Activated naive CD8-positive, alpha-beta T cell treated with anti-CD3 and anti-CD28 coated beads, Interleukin-2, amount 50 U/mL, for 24 hours (primary cell): ENCODE measurements at regions not wholly inside any gene's neighbourhood (a gene's known extent, or its start where the extent isn't known, plus 50 kb on each side); places are given as distances from the start of the nearest gene placed in this dataset.
"Not testable (repeated sequence)": the region's sequence is repeated elsewhere in the genome, so short reads cannot be mapped to it uniquely, and the experiment has no call there.

ENCODE experiments used
- ATAC-seq: fragments of 150-1000 bp; cut with Tn5 transposase; one replicate; pipeline ENCODE4 v1.10.0; 2021
- DNase-seq: peaks from one replicate; pipeline ENCODE4 v3.0.0; 2021
- H3K27ac Mint-ChIP-seq: one replicate; pipeline ENCODE4 v1.8.0; 2021; ENCODE audit warnings: mild to moderate bottlenecking, mixed read lengths
- H3K27me3 Mint-ChIP-seq: one replicate; pipeline ENCODE4 v1.8.0; 2021; ENCODE audit warnings: mixed read lengths
- H3K36me3 Mint-ChIP-seq: one replicate; pipeline ENCODE4 v1.8.0; 2021; ENCODE audit warnings: low read depth, mixed read lengths
- H3K4me1 Mint-ChIP-seq: one replicate; pipeline ENCODE4 v1.8.0; 2021; ENCODE audit warnings: mixed read lengths
- H3K4me3 Mint-ChIP-seq: one replicate; pipeline ENCODE4 v1.8.0; 2021; ENCODE audit warnings: mild to moderate bottlenecking, moderate library complexity, mixed read lengths
- H3K9me3 Mint-ChIP-seq: one replicate; pipeline ENCODE4 v1.8.0; 2021; ENCODE audit warnings: mixed read lengths

- peaks cover 4% of the 10 kb centered on the region for H3K27me3 Mint-ChIP-seq
- peaks cover 4% of the 10 kb centered on the region for H3K9me3 Mint-ChIP-seq
- no peak for DNase-seq
- no peak overlapping the region for H3K27ac Mint-ChIP-seq
- H3K4me1 Mint-ChIP-seq, result peaks cover 8% of the 10 kb centered on the region
- peak; percentile 7 for ATAC-seq
- H3K4me3 Mint-ChIP-seq, result no peak overlapping the region
- no peaks in the 10 kb centered on the region for H3K36me3 Mint-ChIP-seq
Observed at GRCh38 chr18:57891707-57892391, 88.7 kb upstream of the ATP8B1 start.

DNA sequence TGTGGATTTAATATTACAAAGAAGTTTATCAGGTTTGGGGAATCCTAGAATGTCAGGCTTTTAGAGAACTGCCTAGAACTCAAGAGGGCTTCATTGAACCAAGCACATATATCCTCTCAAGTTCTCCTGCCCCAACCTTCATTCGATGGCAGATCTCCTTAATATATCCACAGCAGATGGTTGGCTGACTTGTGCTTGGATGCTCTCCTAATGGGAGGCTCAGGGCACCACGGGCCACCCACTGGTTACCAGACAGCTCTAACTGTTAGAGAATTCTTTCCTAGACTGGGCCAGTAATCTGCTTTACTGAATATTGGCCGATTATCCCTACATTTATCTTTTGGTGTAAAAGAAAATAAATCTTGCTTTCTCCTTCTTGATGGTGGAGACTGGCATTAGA lies 87.2 kb upstream of the ATP8B1 start:
- H3K27ac Mint-ChIP-seq, result no peak overlapping the region
- H3K9me3 Mint-ChIP-seq, result no peaks in the 10 kb centered on the region
- H3K36me3 Mint-ChIP-seq, result no peaks in the 10 kb centered on the region
- ATAC-seq (no peak), DNase-seq (no peak)
- H3K27me3 Mint-ChIP-seq, result peaks cover 4% of the 10 kb centered on the region
- H3K4me1 Mint-ChIP-seq, result peaks cover 8% of the 10 kb centered on the region
- H3K4me3 Mint-ChIP-seq, result no peak overlapping the region

GRCh38 chr18:57889841-57890240 lies 86.7 kb upstream of the ATP8B1 start:
- H3K36me3 Mint-ChIP-seq, result no peaks in the 10 kb centered on the region
- no peak overlapping the region for H3K4me3 Mint-ChIP-seq
- DNase-seq (no peak), ATAC-seq (no peak)
- H3K27ac Mint-ChIP-seq, result no peak overlapping the region
- H3K27me3 Mint-ChIP-seq, result peaks cover 4% of the 10 kb centered on the region
- peaks cover 8% of the 10 kb centered on the region for H3K4me1 Mint-ChIP-seq
- H3K9me3 Mint-ChIP-seq, result no peaks in the 10 kb centered on the region

GRCh38 chr18:57887543-57888383 lies 84.6 kb upstream of the ATP8B1 start:
- no peak overlapping the region for H3K4me3 Mint-ChIP-seq
- no peaks in the 10 kb centered on the region for H3K9me3 Mint-ChIP-seq
- H3K36me3 Mint-ChIP-seq, result no peaks in the 10 kb centered on the region
- no peak overlapping the region for H3K27ac Mint-ChIP-seq
- peaks cover 4% of the 10 kb centered on the region for H3K27me3 Mint-ChIP-seq
- DNase-seq (no peak), ATAC-seq (no peak)
- peaks cover 8% of the 10 kb centered on the region for H3K4me1 Mint-ChIP-seq

- no peak overlapping the region for H3K4me3 Mint-ChIP-seq
- no peaks in the 10 kb centered on the region for H3K4me1 Mint-ChIP-seq
- H3K36me3 Mint-ChIP-seq, result no peaks in the 10 kb centered on the region
- no peaks in the 10 kb centered on the region for H3K9me3 Mint-ChIP-seq
- peaks cover 7% of the 10 kb centered on the region for H3K27me3 Mint-ChIP-seq
- DNase-seq, result no peak
- no peak for ATAC-seq
- no peak overlapping the region for H3K27ac Mint-ChIP-seq
Observed at GRCh38 chr18:57885931-57886330, 82.8 kb upstream of the ATP8B1 start.

- Mint-ChIP-seq H3K4me1 (no peaks in the 10 kb centered on the region), H3K27ac (no peak overlapping the region), H3K27me3 (peaks cover 8% of the 10 kb centered on the region), H3K9me3 (peaks cover 5% of the 10 kb centered on the region), H3K36me3 (no peaks in the 10 kb centered on the region), H3K4me3 (no peak overlapping the region)
- ATAC-seq, result no peak
- DNase-seq, result no peak
Observed at GRCh38 chr18:57882465-57882864, 79.3 kb upstream of the ATP8B1 start.

DNA sequence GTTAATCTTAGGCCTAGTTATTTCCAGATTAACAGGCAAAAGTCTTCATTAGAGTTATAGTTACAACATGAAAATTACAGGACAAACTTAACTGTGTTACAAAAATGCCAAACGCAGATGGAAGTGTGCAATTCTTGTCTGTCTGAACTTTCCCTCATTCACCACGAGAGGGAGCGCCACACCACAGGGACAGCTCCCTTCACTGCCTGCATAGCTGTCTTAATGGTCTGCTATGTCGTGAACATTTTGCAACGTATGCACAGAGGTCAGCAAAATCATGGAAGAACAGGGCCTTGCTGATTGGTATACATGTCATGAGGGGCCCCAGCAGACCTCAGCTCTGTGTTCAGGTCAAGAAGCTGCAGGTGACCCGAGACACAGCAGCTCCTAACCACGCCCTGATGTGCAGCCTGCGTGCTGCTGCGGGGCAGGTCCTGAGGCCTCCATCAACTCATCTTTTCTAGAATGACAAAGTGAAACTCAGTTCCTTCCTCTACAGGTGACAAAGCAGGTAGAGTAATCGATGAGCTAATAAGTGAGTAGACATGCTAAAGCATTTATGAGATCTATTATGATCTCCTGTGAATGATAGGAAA lies 78.8 kb upstream of the ATP8B1 start:
- no peak overlapping the region for H3K4me3 Mint-ChIP-seq
- no peaks in the 10 kb centered on the region for H3K4me1 Mint-ChIP-seq
- H3K9me3 Mint-ChIP-seq, result peaks cover 5% of the 10 kb centered on the region
- H3K27ac Mint-ChIP-seq, result no peak overlapping the region
- DNase-seq (peak; percentile 61), ATAC-seq (peak; percentile 83)
- no peaks in the 10 kb centered on the region for H3K36me3 Mint-ChIP-seq
- peaks cover 5% of the 10 kb centered on the region for H3K27me3 Mint-ChIP-seq

DNA sequence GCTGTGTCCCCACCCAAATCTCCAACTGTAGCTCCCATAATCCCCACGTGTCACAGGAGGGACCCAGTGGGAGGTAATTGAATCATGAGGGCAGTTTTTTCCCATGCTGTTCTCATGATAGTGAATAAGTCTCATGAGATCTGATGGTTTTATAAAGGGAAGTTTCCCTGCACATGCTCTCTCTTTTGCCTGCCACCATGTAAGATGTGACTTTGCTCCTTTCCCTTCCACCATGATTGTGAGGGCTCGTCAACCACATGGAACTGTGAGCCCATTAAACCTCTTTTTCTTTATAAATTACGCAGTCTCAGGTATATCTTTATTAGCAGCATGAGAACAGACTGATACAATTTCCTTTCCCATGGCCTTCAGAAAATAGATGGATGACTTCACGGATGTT lies 76.8 kb upstream of the ATP8B1 start:
- not testable (repeated sequence) for H3K4me3 Mint-ChIP-seq, ATAC-seq, DNase-seq, H3K36me3 Mint-ChIP-seq, H3K27me3 Mint-ChIP-seq, H3K4me1 Mint-ChIP-seq, H3K27ac Mint-ChIP-seq, H3K9me3 Mint-ChIP-seq

DNA sequence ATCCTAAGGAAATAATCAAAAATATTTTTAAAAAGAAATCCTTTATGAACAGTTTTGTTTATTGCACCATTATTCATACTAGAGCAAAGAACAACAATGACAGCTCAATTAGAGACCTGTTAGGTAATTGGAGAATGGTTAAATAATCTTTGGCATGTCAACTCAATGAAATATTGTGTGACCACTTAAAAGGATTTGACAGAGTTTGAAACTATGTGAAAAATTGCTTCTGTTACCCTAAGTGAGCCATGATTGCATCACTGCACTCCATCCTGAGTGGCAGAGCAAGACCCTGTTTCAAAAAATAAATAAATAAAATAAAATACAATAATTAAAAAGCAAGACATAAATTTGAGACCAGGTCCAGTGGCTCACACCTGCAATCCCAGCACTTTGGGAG lies 66.1 kb upstream of the ATP8B1 start:
- DNase-seq (no peak), ATAC-seq (no peak)
- peaks cover 3% of the 10 kb centered on the region for H3K36me3 Mint-ChIP-seq
- H3K9me3 Mint-ChIP-seq, result peaks cover 17% of the 10 kb centered on the region
- no peak overlapping the region for H3K27ac Mint-ChIP-seq
- H3K4me1 Mint-ChIP-seq, result peaks cover 3% of the 10 kb centered on the region
- peaks cover 8% of the 10 kb centered on the region for H3K27me3 Mint-ChIP-seq
- no peak overlapping the region for H3K4me3 Mint-ChIP-seq

GRCh38 chr18:57866355-57866754 lies 63.2 kb upstream of the ATP8B1 start:
- Mint-ChIP-seq H3K27me3 (peaks cover 6% of the 10 kb centered on the region), H3K36me3 (no peaks in the 10 kb centered on the region), H3K27ac (no peak overlapping the region), H3K4me1 (peaks cover 3% of the 10 kb centered on the region), H3K9me3 (peaks cover 3% of the 10 kb centered on the region), H3K4me3 (no peak overlapping the region)
- ATAC-seq (no peak), DNase-seq (no peak)

DNA sequence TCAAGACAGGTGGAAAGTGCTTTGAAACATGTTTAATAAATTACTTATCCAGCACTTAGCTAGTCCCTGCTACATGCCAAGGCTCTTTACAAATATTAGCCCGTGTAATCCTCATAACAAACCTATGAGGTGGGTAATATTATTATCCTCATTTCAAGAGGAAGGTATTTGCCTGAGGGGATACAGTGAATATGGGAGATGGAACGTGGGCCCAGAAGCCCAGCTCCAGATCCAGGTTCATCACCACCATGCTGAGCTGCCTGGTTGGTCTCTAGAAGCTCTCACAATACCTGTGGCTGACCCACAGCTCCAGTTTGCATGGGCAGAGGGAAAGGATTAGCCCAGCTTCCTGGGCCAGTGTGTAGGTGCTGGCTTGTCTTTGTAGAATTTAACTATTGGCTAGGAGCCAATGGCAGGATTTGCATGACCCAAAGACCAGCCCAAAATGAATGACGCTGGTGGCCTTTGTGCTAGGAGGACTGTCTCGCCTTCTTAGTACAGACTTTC lies 61.6 kb upstream of the ATP8B1 start:
- peaks cover 4% of the 10 kb centered on the region for H3K27me3 Mint-ChIP-seq

GRCh38 chr18:57863706-57864105 lies 60.6 kb upstream of the ATP8B1 start:
- Mint-ChIP-seq H3K4me3 (no peak overlapping the region), H3K4me1 (peaks cover 3% of the 10 kb centered on the region), H3K36me3 (no peaks in the 10 kb centered on the region), H3K27ac (no peak overlapping the region), H3K9me3 (no peaks in the 10 kb centered on the region), H3K27me3 (peaks cover 4% of the 10 kb centered on the region)
- ATAC-seq (peak; percentile 72), DNase-seq (no peak)

More for the DNA sequence above, 61.6 kb upstream of the ATP8B1 start:
- no peak overlapping the region for H3K4me3 Mint-ChIP-seq
- DNase-seq, result no peak
- no peak for ATAC-seq
- no peaks in the 10 kb centered on the region for H3K9me3 Mint-ChIP-seq
- H3K36me3 Mint-ChIP-seq, result no peaks in the 10 kb centered on the region
- H3K27ac Mint-ChIP-seq, result no peak overlapping the region
- peaks cover 3% of the 10 kb centered on the region for H3K4me1 Mint-ChIP-seq

- ATAC-seq, result peak; percentile 54
- no peaks in the 10 kb centered on the region for H3K9me3 Mint-ChIP-seq
- H3K27ac Mint-ChIP-seq, result no peak overlapping the region
- H3K4me1 Mint-ChIP-seq, result no peaks in the 10 kb centered on the region
- H3K36me3 Mint-ChIP-seq, result no peaks in the 10 kb centered on the region
- peak; percentile 8 for DNase-seq
- peaks cover 5% of the 10 kb centered on the region for H3K27me3 Mint-ChIP-seq
- no peak overlapping the region for H3K4me3 Mint-ChIP-seq
Observed at GRCh38 chr18:57859314-57859713, 56.2 kb upstream of the ATP8B1 start.

DNA sequence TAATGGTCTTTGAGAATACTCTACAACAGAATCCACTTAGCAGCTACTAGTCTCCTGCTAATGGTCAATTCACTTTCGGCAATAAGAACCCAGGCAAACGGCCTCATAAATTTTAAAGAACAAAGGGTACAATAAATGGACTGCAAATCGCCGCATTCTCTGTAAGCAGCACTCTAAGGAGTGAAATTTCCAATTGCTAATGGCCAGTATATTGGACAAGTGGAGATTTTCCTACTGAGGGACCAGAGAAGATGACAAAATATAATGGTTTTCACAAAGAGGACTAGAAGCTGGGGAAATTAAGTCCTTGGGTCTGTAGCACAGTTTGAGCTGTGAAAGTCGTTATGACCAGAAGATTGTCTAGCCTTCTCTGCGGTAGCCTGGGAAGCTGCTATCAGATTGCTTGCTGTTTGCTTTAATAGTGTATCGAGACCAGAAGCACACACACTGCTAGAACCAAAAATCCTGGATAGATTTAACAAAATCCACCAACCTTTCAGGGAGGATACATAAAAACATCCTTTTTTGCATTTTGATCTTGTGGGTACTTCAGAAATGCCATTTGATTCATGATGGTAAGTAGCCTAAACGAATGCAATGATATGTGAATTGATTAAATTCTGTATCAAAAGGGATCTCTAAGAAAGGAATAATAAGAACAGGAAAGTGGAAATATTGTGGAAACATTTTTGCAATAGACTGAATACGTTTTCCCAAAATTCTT lies 53.6 kb upstream of the ATP8B1 start:
- DNase-seq (no peak), ATAC-seq (no peak)
- H3K4me3 Mint-ChIP-seq, result no peak overlapping the region
- H3K27ac Mint-ChIP-seq, result no peak overlapping the region
- H3K4me1 Mint-ChIP-seq, result no peaks in the 10 kb centered on the region
- H3K36me3 Mint-ChIP-seq, result no peaks in the 10 kb centered on the region
- H3K9me3 Mint-ChIP-seq, result no peaks in the 10 kb centered on the region
- peaks cover 5% of the 10 kb centered on the region for H3K27me3 Mint-ChIP-seq
